ENCODE measurements at regions not wholly inside any gene's neighbourhood (a gene's known extent, or its start where the extent isn't known, plus 50 kb on each side); places are given as distances from the start of the nearest gene placed in this dataset.

- intact Hi-C loops (cut with DNase I) = no loop called here
- no peaks in the 10 kb centered on the region for H3K9me3 ChIP-seq
- no peak for DNase-seq
- H3K27me3 ChIP-seq = no peaks in the 10 kb centered on the region
- no peak overlapping the region for H3K4me3 ChIP-seq
- H3K36me3 ChIP-seq = no peaks in the 10 kb centered on the region
- H3K27ac ChIP-seq = no peak overlapping the region
- TF ChIP-seq EP300 (IDR thresholded peaks at IDR 0.05) = no peak
- TF ChIP-seq CTCF (IDR thresholded peaks at IDR 0.05) = no peak
- no peak for TF ChIP-seq POLR2A (IDR thresholded peaks at IDR 0.05)
- no peaks in the 10 kb centered on the region for H3K4me1 ChIP-seq (ENCODE audit: insufficient read depth)
- WGBS, 3 donors = 64 to 71% (median 70%) methylated on average over 2 of the region's 2 CpGs
Observed at GRCh38 chr14:58724206-58724605, 86.4 kb downstream of the DACT1 start.

GRCh38 chr14:58724702-58725101, 86.9 kb downstream of the DACT1 start:
- Histone ChIP-seq H3K36me3 (no peaks in the 10 kb centered on the region), H3K9me3 (no peaks in the 10 kb centered on the region), H3K4me3 (no peak overlapping the region), H3K4me1 (ENCODE audit: insufficient read depth) (no peaks in the 10 kb centered on the region), H3K27ac (no peak overlapping the region), H3K27me3 (no peaks in the 10 kb centered on the region)
- WGBS, 3 donors = 93 to 100% (median 99%) methylated on average over 1 of the region's 1 CpG
- intact Hi-C loops (cut with DNase I) = no loop called here
- no peak for DNase-seq
- no peak for TF ChIP-seq POLR2A (IDR thresholded peaks at IDR 0.05)
- no peak for TF ChIP-seq CTCF (IDR thresholded peaks at IDR 0.05)
- no peak for TF ChIP-seq EP300 (IDR thresholded peaks at IDR 0.05)

- Histone ChIP-seq H3K36me3 (no peaks in the 10 kb centered on the region), H3K4me3 (no peak overlapping the region), H3K9me3 (no peaks in the 10 kb centered on the region), H3K4me1 (ENCODE audit: insufficient read depth) (no peaks in the 10 kb centered on the region), H3K27me3 (no peaks in the 10 kb centered on the region), H3K27ac (no peak overlapping the region)
- intact Hi-C loops (cut with DNase I) = no loop called here
- TF ChIP-seq POLR2A (IDR thresholded peaks at IDR 0.05) = no peak
- TF ChIP-seq EP300 (IDR thresholded peaks at IDR 0.05) = no peak
- no peak for TF ChIP-seq CTCF (IDR thresholded peaks at IDR 0.05)
- no peak for DNase-seq
Observed at GRCh38 chr14:58725226-58725625, 87.5 kb downstream of the DACT1 start.

- H3K4me1 ChIP-seq (ENCODE audit: insufficient read depth) = no peaks in the 10 kb centered on the region
- intact Hi-C loops (cut with DNase I) = no loop called here
- TF ChIP-seq POLR2A (IDR thresholded peaks at IDR 0.05) (no peak), EP300 (IDR thresholded peaks at IDR 0.05) (no peak), CTCF (IDR thresholded peaks at IDR 0.05) (no peak)
- H3K9me3 ChIP-seq = no peaks in the 10 kb centered on the region
- H3K27ac ChIP-seq = no peak overlapping the region
- no peak overlapping the region for H3K4me3 ChIP-seq
- DNase-seq = no peak
- no peaks in the 10 kb centered on the region for H3K27me3 ChIP-seq
- WGBS, 3 donors = 4 to 9% (median 9%) methylated on average over 2 of the region's 2 CpGs
- no peaks in the 10 kb centered on the region for H3K36me3 ChIP-seq
Observed at GRCh38 chr14:58725871-58726270, 88.1 kb downstream of the DACT1 start.
